ENCODE measurements at regions not wholly inside any gene's neighbourhood (a gene's known extent, or its start where the extent isn't known, plus 50 kb on each side); places are given as distances from the start of the nearest gene placed in this dataset.

DNA sequence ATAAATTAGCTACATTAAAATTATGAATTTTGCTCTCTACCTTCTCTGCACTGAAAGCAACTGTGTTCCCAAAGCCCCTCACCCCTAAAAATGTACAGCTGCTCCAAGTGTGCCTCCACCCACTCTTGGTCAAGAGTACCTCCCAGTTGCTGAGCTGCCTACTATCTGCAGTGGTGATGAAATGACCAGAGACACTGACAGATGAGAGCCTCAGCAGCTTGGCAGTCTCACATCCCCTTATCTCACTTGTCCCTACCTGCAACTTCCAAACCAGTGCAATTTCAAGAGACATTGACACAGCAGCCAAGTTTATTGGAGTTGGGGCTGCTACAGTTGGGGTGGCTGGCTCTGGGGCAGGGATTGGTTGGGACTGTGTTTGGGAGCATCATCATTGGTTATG is 52.2 kb upstream of the COL6A5 start:
- H3K4me1 Mint-ChIP-seq = no peaks in the 10 kb centered on the region
- ChIA-PET POLR2A (no interaction called here), CTCF (no interaction called here)
- no peak for DNase-seq
- peaks cover 12% of the 10 kb centered on the region for H3K27me3 Mint-ChIP-seq
- H3K4me3 Mint-ChIP-seq = no peak overlapping the region
- H3K9me3 Mint-ChIP-seq = no peaks in the 10 kb centered on the region
- H3K27ac Mint-ChIP-seq = no peak overlapping the region
- no peaks in the 10 kb centered on the region for H3K36me3 Mint-ChIP-seq (ENCODE audit: low read depth)

Data from activated CD4-positive, alpha-beta memory T cell treated with anti-CD3 and anti-CD28 coated beads, Interleukin-2, amount 10 ng/mL, durations not matched to agents 7 days and 5 days (primary cell).